Endothelial cell of umbilical vein (primary cell): ENCODE measurements at regions not wholly inside any gene's neighbourhood (a gene's known extent, or its start where the extent isn't known, plus 50 kb on each side); places are given as distances from the start of the nearest gene placed in this dataset.

Experiments
- BruUV-seq: library from RNA; stranded (reverse); fragments of 400-500 nt; replicated peaks from 2 replicates; lab custom pipeline; 2021; lab: Mats Ljungman, UMichigan
- CTCF ChIA-PET: fragments of 300-600, 350-600 bp; sonication (Branson Sonifier 250); formaldehyde crosslinking; loops from one replicate; lab custom pipeline; 2021; ENCODE audit warnings: antibody characterized with exemption, inconsistent platforms; lab: Charles Lee
- POLR2A ChIA-PET: fragments of 300-600, 350-600 bp; sonication (Branson Sonifier 250); formaldehyde crosslinking; loops from one replicate; lab custom pipeline; 2021; ENCODE audit warnings: antibody characterized with exemption, inconsistent platforms; lab: Charles Lee
- DNase-seq: peaks from one replicate; pipeline ENCODE4 v3.0.0-alpha.2; 2011; ENCODE audit warnings: low read depth, low spot score
- FAIRE-seq: peaks from 2 replicates; lab custom pipeline; 2011; peaks lifted over from hg19 to GRCh38; lab: Jason Lieb, UNC
- H2AFZ ChIP-seq: 2 replicates; pipeline ENCODE4 v1.6.0; 2012; ENCODE audit warnings: low read depth, low read length, control low read depth, inconsistent platforms
- H3K27ac ChIP-seq: 2 replicates; pipeline ENCODE4 v1.5.1; 2011; ENCODE audit warnings: low read depth, mild to moderate bottlenecking, control low read depth, low read length, moderate library complexity; ENCODE audit not compliant: insufficient read depth
- H3K27me3 ChIP-seq, 2 experiments: 2 replicates each; pipeline versions ENCODE4 v1.6.0 to v1.6.1; 2011; ENCODE audit warnings: low read length in 2 of 2, mixed read lengths in 1 of 2; ENCODE audit not compliant: control insufficient read depth in 2 of 2, insufficient read depth in 2 of 2
- H3K36me3 ChIP-seq, 2 experiments: 2 replicates in 1 of 2; 3 replicates in 1 of 2; pipeline ENCODE4 v1.5.1; 2011; ENCODE audit warnings: low read length in 2 of 2, mild to moderate bottlenecking in 1 of 2, moderate library complexity in 1 of 2; ENCODE audit not compliant: control insufficient read depth in 2 of 2, insufficient read depth in 2 of 2; ENCODE audit errors: extremely low read depth in 1 of 2
- H3K4me1 ChIP-seq: 3 replicates; pipeline ENCODE4 v1.5.1; 2011; ENCODE audit warnings: mild to moderate bottlenecking, low read length; ENCODE audit not compliant: control insufficient read depth, insufficient read depth; ENCODE audit errors: extremely low read depth
- H3K4me2 ChIP-seq: 2 replicates; pipeline ENCODE4 v1.6.1; 2011; ENCODE audit warnings: low read length, control low read depth, mixed read lengths; ENCODE audit not compliant: insufficient read depth
- H3K4me3 ChIP-seq, 3 experiments: fragments of 200-600 bp in 1 of 3; sonication (generic), shearing (Covaris generic) in 1 of 3; replicated peaks in 1 of 3; 2 replicates each; pipeline ENCODE4 v1.5.1; 2011 to 2016; ENCODE audit warnings: control low read depth in 3 of 3, low read length in 3 of 3, mild to moderate bottlenecking in 2 of 3, inconsistent platforms in 1 of 3, low read depth in 1 of 3, moderate library complexity in 1 of 3; ENCODE audit not compliant: insufficient read depth in 1 of 3
- H3K79me2 ChIP-seq: 2 replicates; pipeline ENCODE4 v1.6.0; 2012; ENCODE audit warnings: low read length, inconsistent platforms; ENCODE audit not compliant: control insufficient read depth, insufficient read depth
- H3K9ac ChIP-seq: replicated peaks from 2 replicates; pipeline ENCODE3; 2011; ENCODE audit warnings: low read length, control low read depth; ENCODE audit not compliant: insufficient read depth; ENCODE audit errors: extremely low read depth
- H3K9me1 ChIP-seq: replicated peaks from 3 replicates; pipeline ENCODE4 v1.6.0; 2011; ENCODE audit warnings: mild to moderate bottlenecking, low read length; ENCODE audit not compliant: control insufficient read depth, insufficient read depth; ENCODE audit errors: extremely low read depth
- H3K9me3 ChIP-seq: replicated peaks from 2 replicates; pipeline ENCODE4 v1.5.1; 2012; ENCODE audit warnings: low read length, inconsistent platforms; ENCODE audit not compliant: control insufficient read depth, insufficient read depth
- H4K20me1 ChIP-seq: replicated peaks from 2 replicates; pipeline ENCODE3; 2011; ENCODE audit warnings: mild to moderate bottlenecking, low read length; ENCODE audit not compliant: control insufficient read depth, insufficient read depth; ENCODE audit errors: extremely low read depth
- EZH2 ChIP-seq: IDR thresholded peaks from 2 replicates; pipeline ENCODE4 v1.6.1; 2012; ENCODE audit warnings: borderline replicate concordance, low read depth, mild to moderate bottlenecking, moderate library complexity, low read length, inconsistent platforms; ENCODE audit not compliant: severe bottlenecking
- FOS ChIP-seq: IDR thresholded peaks from 2 replicates; pipeline ENCODE4 v1.6.1; 2011; ENCODE audit warnings: mild to moderate bottlenecking, low read length, moderate library complexity, borderline replicate concordance; ENCODE audit not compliant: insufficient read depth
- GATA2 ChIP-seq: IDR thresholded peaks from 2 replicates; pipeline ENCODE4 v1.7.0; 2011; ENCODE audit warnings: low read depth, mild to moderate bottlenecking, moderate library complexity, mixed read lengths, low read length; ENCODE audit not compliant: insufficient read length, insufficient read depth
- JUN ChIP-seq: IDR thresholded peaks from 2 replicates; pipeline ENCODE4 v1.6.1; 2011; ENCODE audit warnings: borderline replicate concordance, low read depth; ENCODE audit not compliant: insufficient read length, insufficient read depth
- MAX ChIP-seq: IDR thresholded peaks from 2 replicates; pipeline ENCODE4 v1.6.1; 2011; ENCODE audit not compliant: insufficient read depth, insufficient read length
- MYC ChIP-seq: IDR thresholded peaks from one replicate; pipeline ENCODE4 v1.6.1; 2011; ENCODE audit warnings: mild to moderate bottlenecking, low read depth, low read length
- POLR2A ChIP-seq: IDR thresholded peaks from 2 replicates; pipeline ENCODE4 v1.6.1; 2012; ENCODE audit warnings: low read depth, mild to moderate bottlenecking, control low read depth, low read length
- POLR2AphosphoS5 ChIP-seq: IDR thresholded peaks from 2 replicates; pipeline ENCODE4 v1.6.1; 2012; ENCODE audit warnings: low read depth, mild to moderate bottlenecking, control low read depth, low read length, moderate library complexity; ENCODE audit not compliant: insufficient read depth
- dilution Hi-C: fragments of 300-500 bp; cut with MboI; formaldehyde crosslinking; loops from one replicate; pipeline ENCODE4 v1.15.0; 2019; ENCODE audit warnings: low sequenced_read_pairs; ENCODE audit not compliant: extremely low pct_ligation_motif_present
- intact Hi-C: fragments of 100-400 bp; cut with micrococcal nuclease; formaldehyde crosslinking; loops from one replicate; pipeline ENCODE4 v1.10.0; 2022
- TF ChIP-seq, protein P1 (sequence below), 2 donors: IDR thresholded peaks; 1 replicate in 1 of 2; 2 replicates in 1 of 2; pipeline ENCODE4 v1.5.1; 2011; ENCODE audit warnings: low read length in 2 of 2, mild to moderate bottlenecking in 2 of 2, moderate library complexity in 2 of 2, control low read depth in 1 of 2, inconsistent platforms in 1 of 2, low read depth in 1 of 2; ENCODE audit not compliant: insufficient read depth in 1 of 2; ENCODE audit errors: extremely low read depth in 1 of 2

DNA sequence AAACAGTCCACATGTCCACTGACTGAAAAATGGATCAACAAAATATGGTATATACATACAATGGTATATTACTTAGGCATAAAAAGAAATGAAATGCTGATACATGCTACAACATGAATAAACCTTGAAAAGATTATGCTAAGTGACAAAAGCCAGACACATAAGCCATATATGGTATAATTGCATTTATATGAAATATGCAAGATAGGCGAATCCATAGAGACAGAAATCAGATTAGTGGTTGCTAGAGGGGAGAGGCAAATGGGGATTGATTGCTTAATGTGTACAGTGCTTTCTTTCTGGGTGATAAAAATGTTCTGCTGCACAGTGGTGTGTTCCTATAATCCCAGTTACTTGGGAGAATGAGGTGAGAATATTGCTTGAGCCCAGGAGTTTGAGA, 171.0 kb downstream of the CYP26B1 start:
- intact Hi-C loops (no loop called here), dilution Hi-C loops (no loop called here)
- no peak overlapping the region for H2AFZ ChIP-seq
- CTCF ChIA-PET, result no interaction called here
- no peaks in the 10 kb centered on the region for H3K9me1 ChIP-seq
- no peaks in the 10 kb centered on the region for H3K79me2 ChIP-seq
- POLR2A ChIA-PET, result no interaction called here
- H3K4me2 ChIP-seq, result no peak overlapping the region
- peaks cover 8 to 11% of the 10 kb centered on the region in 2 experiments for H3K27me3 ChIP-seq
- no peaks in the 10 kb centered on the region for H3K36me3 ChIP-seq
- H3K27ac ChIP-seq, result no peak overlapping the region
- H4K20me1 ChIP-seq, result no peaks in the 10 kb centered on the region
- TF ChIP-seq POLR2A (no peak), JUN (no peak), POLR2AphosphoS5 (no peak), GATA2 (no peak), MYC (no peak), EZH2 (no peak), FOS (no peak), MAX (no peak)
- TF ChIP-seq, protein P1, sequence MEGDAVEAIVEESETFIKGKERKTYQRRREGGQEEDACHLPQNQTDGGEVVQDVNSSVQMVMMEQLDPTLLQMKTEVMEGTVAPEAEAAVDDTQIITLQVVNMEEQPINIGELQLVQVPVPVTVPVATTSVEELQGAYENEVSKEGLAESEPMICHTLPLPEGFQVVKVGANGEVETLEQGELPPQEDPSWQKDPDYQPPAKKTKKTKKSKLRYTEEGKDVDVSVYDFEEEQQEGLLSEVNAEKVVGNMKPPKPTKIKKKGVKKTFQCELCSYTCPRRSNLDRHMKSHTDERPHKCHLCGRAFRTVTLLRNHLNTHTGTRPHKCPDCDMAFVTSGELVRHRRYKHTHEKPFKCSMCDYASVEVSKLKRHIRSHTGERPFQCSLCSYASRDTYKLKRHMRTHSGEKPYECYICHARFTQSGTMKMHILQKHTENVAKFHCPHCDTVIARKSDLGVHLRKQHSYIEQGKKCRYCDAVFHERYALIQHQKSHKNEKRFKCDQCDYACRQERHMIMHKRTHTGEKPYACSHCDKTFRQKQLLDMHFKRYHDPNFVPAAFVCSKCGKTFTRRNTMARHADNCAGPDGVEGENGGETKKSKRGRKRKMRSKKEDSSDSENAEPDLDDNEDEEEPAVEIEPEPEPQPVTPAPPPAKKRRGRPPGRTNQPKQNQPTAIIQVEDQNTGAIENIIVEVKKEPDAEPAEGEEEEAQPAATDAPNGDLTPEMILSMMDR (IDR thresholded peaks at IDR 0.05; ENCODE audit: extremely low read depth in 1 of 2, insufficient read depth in 1 of 2, low read depth in 1 of 2, low read length in 2 of 2), result no peak
- BruUV-seq, result no TSS peak
- no peaks in the 10 kb centered on the region for H3K9me3 ChIP-seq
- no peaks in the 10 kb centered on the region for H3K4me1 ChIP-seq
- H3K4me3 ChIP-seq, result no peak overlapping the region
- no peak overlapping the region for H3K9ac ChIP-seq
- FAIRE-seq (no peak), DNase-seq (no peak)
